ENCODE measurements at regions not wholly inside any gene's neighbourhood (a gene's known extent, or its start where the extent isn't known, plus 50 kb on each side); places are given as distances from the start of the nearest gene placed in this dataset.

DNA sequence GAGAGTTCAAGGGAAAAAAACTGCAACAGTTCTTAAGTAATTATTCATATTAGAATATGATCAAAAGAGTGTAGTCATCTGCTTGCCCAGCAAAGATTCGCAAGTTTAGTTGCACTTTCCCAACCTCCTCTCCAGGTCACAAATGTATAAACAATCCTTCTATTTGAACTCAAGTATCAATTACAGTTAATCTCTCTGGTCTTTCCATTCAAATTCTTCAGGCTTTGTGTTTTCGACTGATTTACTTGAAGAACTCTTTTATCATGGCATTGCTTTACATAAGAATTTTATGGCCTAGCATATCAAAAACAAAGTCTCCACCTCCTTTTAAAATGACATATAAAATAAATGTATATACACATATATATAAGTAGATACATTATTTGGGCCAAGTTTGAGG, 1009.6 kb upstream of the DIAPH2 start:
- Histone ChIP-seq H2AFZ (ENCODE audit: low read length) (no peak overlapping the region), H3K4me1 (ENCODE audit: insufficient read depth, low read length) (no peaks in the 10 kb centered on the region), H3K27me3 (ENCODE audit: control insufficient read depth in 1 of 2, insufficient read depth in 2 of 2, low read length in 2 of 2) (no peaks in the 10 kb centered on the region), H3K4me2 (ENCODE audit: low read depth, low read length) (no peak overlapping the region), H4K20me1 (ENCODE audit: insufficient read depth, low read length) (no peaks in the 10 kb centered on the region), H3K36me3 (replicated peaks in 1 of 2; ENCODE audit: control insufficient read depth in 1 of 2, insufficient read depth in 2 of 2, low read length in 2 of 2) (no peaks in the 10 kb centered on the region), H3K4me3 (replicated peaks in 1 of 3; ENCODE audit: insufficient read depth in 1 of 3, low read depth in 2 of 3, low read length in 3 of 3) (no peak overlapping the region), H3K27ac (ENCODE audit: extremely low read length, insufficient read depth, low read length) (no peak overlapping the region), H3K9ac (ENCODE audit: insufficient read depth, low read depth, low read length) (no peak overlapping the region), H3K79me2 (ENCODE audit: insufficient read depth, low read length) (no peaks in the 10 kb centered on the region), H3K9me3 (ENCODE audit: low read length) (no peaks in the 10 kb centered on the region)
- in situ Hi-C loops (cut with HindIII; ENCODE audit: extremely low pct_ligation_motif_present, low pct_unique_long_range_greater_than_20kb): no loop called here
- no TSS peak for BruUV-seq (replicated peaks)
- ChIA-PET POLR2A (no interaction called here), CTCF (ENCODE audit: low intra/inter-chr PET ratio, low total read pairs) (no interaction called here)
- TF ChIP-seq TOE1 (CRISPR knock-in tag; IDR thresholded peaks at IDR 0.05) (no peak), GLI4 (CRISPR knock-in tag; IDR thresholded peaks at IDR 0.05; ENCODE audit: borderline replicate concordance) (no peak), FOXK1 (CRISPR knock-in tag; IDR thresholded peaks at IDR 0.05; ENCODE audit: borderline replicate concordance, low read depth) (no peak), ZSCAN9 (CRISPR knock-in tag; IDR thresholded peaks at IDR 0.05; ENCODE audit: borderline replicate concordance) (no peak), HDAC6 (IDR thresholded peaks at IDR 0.05; ENCODE audit: low read depth, low read length) (no peak), REL (CRISPR knock-in tag; conservative IDR thresholded peaks at IDR 0.05) (no peak), RFX5 (IDR thresholded peaks at IDR 0.05; ENCODE audit: low read depth, low read length) (no peak), RNF2 (conservative IDR thresholded peaks at IDR 0.05; ENCODE audit: low read depth) (no peak)
- TF ChIP-seq, protein P1, sequence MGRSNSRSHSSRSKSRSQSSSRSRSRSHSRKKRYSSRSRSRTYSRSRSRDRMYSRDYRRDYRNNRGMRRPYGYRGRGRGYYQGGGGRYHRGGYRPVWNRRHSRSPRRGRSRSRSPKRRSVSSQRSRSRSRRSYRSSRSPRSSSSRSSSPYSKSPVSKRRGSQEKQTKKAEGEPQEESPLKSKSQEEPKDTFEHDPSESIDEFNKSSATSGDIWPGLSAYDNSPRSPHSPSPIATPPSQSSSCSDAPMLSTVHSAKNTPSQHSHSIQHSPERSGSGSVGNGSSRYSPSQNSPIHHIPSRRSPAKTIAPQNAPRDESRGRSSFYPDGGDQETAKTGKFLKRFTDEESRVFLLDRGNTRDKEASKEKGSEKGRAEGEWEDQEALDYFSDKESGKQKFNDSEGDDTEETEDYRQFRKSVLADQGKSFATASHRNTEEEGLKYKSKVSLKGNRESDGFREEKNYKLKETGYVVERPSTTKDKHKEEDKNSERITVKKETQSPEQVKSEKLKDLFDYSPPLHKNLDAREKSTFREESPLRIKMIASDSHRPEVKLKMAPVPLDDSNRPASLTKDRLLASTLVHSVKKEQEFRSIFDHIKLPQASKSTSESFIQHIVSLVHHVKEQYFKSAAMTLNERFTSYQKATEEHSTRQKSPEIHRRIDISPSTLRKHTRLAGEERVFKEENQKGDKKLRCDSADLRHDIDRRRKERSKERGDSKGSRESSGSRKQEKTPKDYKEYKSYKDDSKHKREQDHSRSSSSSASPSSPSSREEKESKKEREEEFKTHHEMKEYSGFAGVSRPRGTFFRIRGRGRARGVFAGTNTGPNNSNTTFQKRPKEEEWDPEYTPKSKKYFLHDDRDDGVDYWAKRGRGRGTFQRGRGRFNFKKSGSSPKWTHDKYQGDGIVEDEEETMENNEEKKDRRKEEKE (IDR thresholded peaks at IDR 0.05): no peak
- TF ChIP-seq, protein P2, sequence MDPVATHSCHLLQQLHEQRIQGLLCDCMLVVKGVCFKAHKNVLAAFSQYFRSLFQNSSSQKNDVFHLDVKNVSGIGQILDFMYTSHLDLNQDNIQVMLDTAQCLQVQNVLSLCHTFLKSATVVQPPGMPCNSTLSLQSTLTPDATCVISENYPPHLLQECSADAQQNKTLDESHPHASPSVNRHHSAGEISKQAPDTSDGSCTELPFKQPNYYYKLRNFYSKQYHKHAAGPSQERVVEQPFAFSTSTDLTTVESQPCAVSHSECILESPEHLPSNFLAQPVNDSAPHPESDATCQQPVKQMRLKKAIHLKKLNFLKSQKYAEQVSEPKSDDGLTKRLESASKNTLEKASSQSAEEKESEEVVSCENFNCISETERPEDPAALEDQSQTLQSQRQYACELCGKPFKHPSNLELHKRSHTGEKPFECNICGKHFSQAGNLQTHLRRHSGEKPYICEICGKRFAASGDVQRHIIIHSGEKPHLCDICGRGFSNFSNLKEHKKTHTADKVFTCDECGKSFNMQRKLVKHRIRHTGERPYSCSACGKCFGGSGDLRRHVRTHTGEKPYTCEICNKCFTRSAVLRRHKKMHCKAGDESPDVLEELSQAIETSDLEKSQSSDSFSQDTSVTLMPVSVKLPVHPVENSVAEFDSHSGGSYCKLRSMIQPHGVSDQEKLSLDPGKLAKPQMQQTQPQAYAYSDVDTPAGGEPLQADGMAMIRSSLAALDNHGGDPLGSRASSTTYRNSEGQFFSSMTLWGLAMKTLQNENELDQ (CRISPR knock-in tag; IDR thresholded peaks at IDR 0.05; ENCODE audit: borderline replicate concordance): no peak
- TF ChIP-seq, protein P3, sequence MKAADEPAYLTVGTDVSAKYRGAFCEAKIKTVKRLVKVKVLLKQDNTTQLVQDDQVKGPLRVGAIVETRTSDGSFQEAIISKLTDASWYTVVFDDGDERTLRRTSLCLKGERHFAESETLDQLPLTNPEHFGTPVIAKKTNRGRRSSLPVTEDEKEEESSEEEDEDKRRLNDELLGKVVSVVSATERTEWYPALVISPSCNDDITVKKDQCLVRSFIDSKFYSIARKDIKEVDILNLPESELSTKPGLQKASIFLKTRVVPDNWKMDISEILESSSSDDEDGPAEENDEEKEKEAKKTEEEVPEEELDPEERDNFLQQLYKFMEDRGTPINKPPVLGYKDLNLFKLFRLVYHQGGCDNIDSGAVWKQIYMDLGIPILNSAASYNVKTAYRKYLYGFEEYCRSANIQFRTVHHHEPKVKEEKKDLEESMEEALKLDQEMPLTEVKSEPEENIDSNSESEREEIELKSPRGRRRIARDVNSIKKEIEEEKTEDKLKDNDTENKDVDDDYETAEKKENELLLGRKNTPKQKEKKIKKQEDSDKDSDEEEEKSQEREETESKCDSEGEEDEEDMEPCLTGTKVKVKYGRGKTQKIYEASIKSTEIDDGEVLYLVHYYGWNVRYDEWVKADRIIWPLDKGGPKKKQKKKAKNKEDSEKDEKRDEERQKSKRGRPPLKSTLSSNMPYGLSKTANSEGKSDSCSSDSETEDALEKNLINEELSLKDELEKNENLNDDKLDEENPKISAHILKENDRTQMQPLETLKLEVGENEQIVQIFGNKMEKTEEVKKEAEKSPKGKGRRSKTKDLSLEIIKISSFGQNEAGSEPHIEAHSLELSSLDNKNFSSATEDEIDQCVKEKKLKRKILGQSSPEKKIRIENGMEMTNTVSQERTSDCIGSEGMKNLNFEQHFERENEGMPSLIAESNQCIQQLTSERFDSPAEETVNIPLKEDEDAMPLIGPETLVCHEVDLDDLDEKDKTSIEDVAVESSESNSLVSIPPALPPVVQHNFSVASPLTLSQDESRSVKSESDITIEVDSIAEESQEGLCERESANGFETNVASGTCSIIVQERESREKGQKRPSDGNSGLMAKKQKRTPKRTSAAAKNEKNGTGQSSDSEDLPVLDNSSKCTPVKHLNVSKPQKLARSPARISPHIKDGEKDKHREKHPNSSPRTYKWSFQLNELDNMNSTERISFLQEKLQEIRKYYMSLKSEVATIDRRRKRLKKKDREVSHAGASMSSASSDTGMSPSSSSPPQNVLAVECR (CRISPR knock-in tag; IDR thresholded peaks at IDR 0.05; ENCODE audit: borderline replicate concordance): no peak
- TF ChIP-seq, protein P4, sequence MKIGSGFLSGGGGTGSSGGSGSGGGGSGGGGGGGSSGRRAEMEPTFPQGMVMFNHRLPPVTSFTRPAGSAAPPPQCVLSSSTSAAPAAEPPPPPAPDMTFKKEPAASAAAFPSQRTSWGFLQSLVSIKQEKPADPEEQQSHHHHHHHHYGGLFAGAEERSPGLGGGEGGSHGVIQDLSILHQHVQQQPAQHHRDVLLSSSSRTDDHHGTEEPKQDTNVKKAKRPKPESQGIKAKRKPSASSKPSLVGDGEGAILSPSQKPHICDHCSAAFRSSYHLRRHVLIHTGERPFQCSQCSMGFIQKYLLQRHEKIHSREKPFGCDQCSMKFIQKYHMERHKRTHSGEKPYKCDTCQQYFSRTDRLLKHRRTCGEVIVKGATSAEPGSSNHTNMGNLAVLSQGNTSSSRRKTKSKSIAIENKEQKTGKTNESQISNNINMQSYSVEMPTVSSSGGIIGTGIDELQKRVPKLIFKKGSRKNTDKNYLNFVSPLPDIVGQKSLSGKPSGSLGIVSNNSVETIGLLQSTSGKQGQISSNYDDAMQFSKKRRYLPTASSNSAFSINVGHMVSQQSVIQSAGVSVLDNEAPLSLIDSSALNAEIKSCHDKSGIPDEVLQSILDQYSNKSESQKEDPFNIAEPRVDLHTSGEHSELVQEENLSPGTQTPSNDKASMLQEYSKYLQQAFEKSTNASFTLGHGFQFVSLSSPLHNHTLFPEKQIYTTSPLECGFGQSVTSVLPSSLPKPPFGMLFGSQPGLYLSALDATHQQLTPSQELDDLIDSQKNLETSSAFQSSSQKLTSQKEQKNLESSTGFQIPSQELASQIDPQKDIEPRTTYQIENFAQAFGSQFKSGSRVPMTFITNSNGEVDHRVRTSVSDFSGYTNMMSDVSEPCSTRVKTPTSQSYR (CRISPR knock-in tag; IDR thresholded peaks at IDR 0.05; ENCODE audit: borderline replicate concordance): no peak
- intact Hi-C loops (cut with micrococcal nuclease; ENCODE audit: unreplicated experiment): no loop called here
- FAIRE-seq: no peak
- DNase-seq (ENCODE audit: low spot score): no peak
- 3% methylated on average over 2 of the region's 2 CpGs for WGBS (ENCODE audit: low lambda C conversion rate)
- ATAC-seq: no peak

Measured in HepG2 (cell line).